ENCODE measurements at regions not wholly inside any gene's neighbourhood (a gene's known extent, or its start where the extent isn't known, plus 50 kb on each side); places are given as distances from the start of the nearest gene placed in this dataset.

GRCh38 chr5:165573445-165573844 lies 2068.0 kb downstream of the MAT2B start:
- TF ChIP-seq CTCF (IDR thresholded peaks at IDR 0.05; ENCODE audit: extremely low read depth in 1 of 2, insufficient read depth in 1 of 2, low read depth in 1 of 2, low read length in 2 of 2) (no peak), POLR2A (IDR thresholded peaks at IDR 0.05; ENCODE audit: low read depth, low read length) (no peak), FOS (IDR thresholded peaks at IDR 0.05; ENCODE audit: borderline replicate concordance, insufficient read depth, low read length) (peak; percentile 40), POLR2AphosphoS5 (IDR thresholded peaks at IDR 0.05; ENCODE audit: insufficient read depth, low read depth, low read length) (no peak), MAX (IDR thresholded peaks at IDR 0.05; ENCODE audit: insufficient read depth, insufficient read length) (no peak)

Measured in endothelial cell of umbilical vein (primary cell).